Ishikawa (cell line): ENCODE measurements at regions not wholly inside any gene's neighbourhood (a gene's known extent, or its start where the extent isn't known, plus 50 kb on each side); places are given as distances from the start of the nearest gene placed in this dataset.

ENCODE experiments used
- CEBPB ChIP-seq: IDR thresholded peaks from 2 replicates; pipeline ENCODE4 v1.6.1; 2012
- CREB1 ChIP-seq: IDR thresholded peaks from 2 replicates; pipeline ENCODE4 v1.6.1; 2012; ENCODE audit warnings: low read depth
- EGR1 ChIP-seq: IDR thresholded peaks from 2 replicates; pipeline ENCODE4 v1.6.1; 2012
- EP300 ChIP-seq: IDR thresholded peaks from 2 replicates; pipeline ENCODE4 v1.6.1; 2012; ENCODE audit warnings: borderline replicate concordance
- FOXM1 ChIP-seq: IDR thresholded peaks from 2 replicates; pipeline ENCODE4 v1.6.1; 2012; ENCODE audit warnings: low read depth, borderline replicate concordance
- MAX ChIP-seq: IDR thresholded peaks from 2 replicates; pipeline ENCODE4 v1.6.1; 2012
- NFIC ChIP-seq: IDR thresholded peaks from 2 replicates; pipeline ENCODE4 v1.6.1; 2012
- RAD21 ChIP-seq: IDR thresholded peaks from 2 replicates; pipeline ENCODE4 v1.6.1; 2012; ENCODE audit warnings: low read depth
- REST ChIP-seq: IDR thresholded peaks from 2 replicates; pipeline ENCODE4 v1.6.1; 2012; ENCODE audit warnings: low read depth, mild to moderate bottlenecking
- TAF1 ChIP-seq: IDR thresholded peaks from 2 replicates; pipeline ENCODE4 v1.6.1; 2012; ENCODE audit warnings: low read depth, mild to moderate bottlenecking
- TCF12 ChIP-seq: IDR thresholded peaks from 2 replicates; pipeline ENCODE4 v1.6.1; 2012; ENCODE audit warnings: low read depth
- TEAD4 ChIP-seq: IDR thresholded peaks from 2 replicates; pipeline ENCODE4 v1.6.1; 2012
- USF1 ChIP-seq: IDR thresholded peaks from 2 replicates; pipeline ENCODE4 v1.6.1; 2012
- YY1 ChIP-seq: IDR thresholded peaks from 2 replicates; pipeline ENCODE4 v1.6.1; 2012; ENCODE audit warnings: low read depth
- ZBTB7A ChIP-seq: IDR thresholded peaks from 2 replicates; pipeline ENCODE4 v1.6.1; 2012; ENCODE audit warnings: low read depth

GRCh38 chr4:23582671-23583070 is 307.2 kb downstream of the PPARGC1A start:
- TF ChIP-seq YY1: no peak
- no peak for TF ChIP-seq TAF1
- TF ChIP-seq EGR1: no peak
- TF ChIP-seq CEBPB: no peak
- no peak for TF ChIP-seq CREB1
- TF ChIP-seq MAX: no peak
- no peak for TF ChIP-seq ZBTB7A

- TF ChIP-seq CREB1 (no peak), TEAD4 (no peak)
Measured at GRCh38 chr4:23579166-23579565, 310.7 kb downstream of the PPARGC1A start.

GRCh38 chr4:23577398-23577797 is 312.4 kb downstream of the PPARGC1A start:
- TF ChIP-seq EP300 (no peak), USF1 (no peak), EGR1 (no peak), NFIC (no peak), MAX (no peak)

GRCh38 chr4:23572382-23572781 is 317.5 kb downstream of the PPARGC1A start:
- TF ChIP-seq TCF12 (no peak), TAF1 (no peak), MAX (no peak), RAD21 (no peak)

GRCh38 chr4:23567338-23567737 is 322.5 kb downstream of the PPARGC1A start:
- TF ChIP-seq TEAD4 (no peak), EP300 (no peak), ZBTB7A (no peak)

- no peak for TF ChIP-seq TEAD4
- no peak for TF ChIP-seq YY1
- TF ChIP-seq EP300: no peak
- TF ChIP-seq RAD21: no peak
- no peak for TF ChIP-seq FOXM1
- no peak for TF ChIP-seq REST
- no peak for TF ChIP-seq TAF1
- TF ChIP-seq CREB1: no peak
- TF ChIP-seq MAX: no peak
- no peak for TF ChIP-seq ZBTB7A
- TF ChIP-seq CEBPB: no peak
- TF ChIP-seq NFIC: no peak
- no peak for TF ChIP-seq USF1
- TF ChIP-seq TCF12: no peak
- TF ChIP-seq EGR1: no peak
Measured at GRCh38 chr4:23560748-23561147, 329.1 kb downstream of the PPARGC1A start.

GRCh38 chr4:23558101-23558500 is 331.7 kb downstream of the PPARGC1A start:
- TF ChIP-seq TAF1: no peak
- TF ChIP-seq CREB1: no peak
- TF ChIP-seq USF1: no peak
- no peak for TF ChIP-seq RAD21
- TF ChIP-seq TEAD4: no peak
- TF ChIP-seq EGR1: no peak
- TF ChIP-seq NFIC: no peak
- TF ChIP-seq CEBPB: no peak
- TF ChIP-seq ZBTB7A: no peak
- no peak for TF ChIP-seq FOXM1
- TF ChIP-seq TCF12: no peak
- TF ChIP-seq REST: no peak
- TF ChIP-seq EP300: no peak
- no peak for TF ChIP-seq MAX
- TF ChIP-seq YY1: no peak
